Hematopoietic multipotent progenitor cell treated with erythropoietin and hydrocortisone succinate and interleukin-3 and kit ligand, for 17 days (in vitro differentiated cells): ENCODE measurements at regions not wholly inside any gene's neighbourhood (a gene's known extent, or its start where the extent isn't known, plus 50 kb on each side); places are given as distances from the start of the nearest gene placed in this dataset.

ENCODE experiments used
- DNase-seq: peaks from one replicate; pipeline ENCODE4 v3.0.0-alpha.2; 2015; ENCODE audit warnings: low spot score

DNA sequence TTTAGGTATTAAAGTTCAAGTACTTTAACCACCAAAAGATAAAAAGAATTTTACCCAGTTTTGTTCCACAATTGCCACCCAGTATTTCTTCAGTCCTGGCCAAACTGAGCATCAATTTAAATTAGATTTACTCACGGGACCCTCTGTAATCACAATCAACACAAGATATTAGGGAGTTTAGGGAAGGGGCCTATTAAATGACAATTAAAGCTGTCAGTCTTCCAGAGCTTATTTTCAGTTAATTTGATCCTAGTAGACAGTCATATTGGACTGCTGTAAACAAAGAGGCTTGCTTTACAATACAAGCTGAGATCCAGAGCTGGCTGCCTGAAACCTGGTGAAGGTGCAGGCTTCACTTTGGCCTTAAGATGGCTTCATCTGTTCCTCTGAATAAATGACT, 321.2 kb upstream of the NBEA start:
- DNase-seq: no peak

DNA sequence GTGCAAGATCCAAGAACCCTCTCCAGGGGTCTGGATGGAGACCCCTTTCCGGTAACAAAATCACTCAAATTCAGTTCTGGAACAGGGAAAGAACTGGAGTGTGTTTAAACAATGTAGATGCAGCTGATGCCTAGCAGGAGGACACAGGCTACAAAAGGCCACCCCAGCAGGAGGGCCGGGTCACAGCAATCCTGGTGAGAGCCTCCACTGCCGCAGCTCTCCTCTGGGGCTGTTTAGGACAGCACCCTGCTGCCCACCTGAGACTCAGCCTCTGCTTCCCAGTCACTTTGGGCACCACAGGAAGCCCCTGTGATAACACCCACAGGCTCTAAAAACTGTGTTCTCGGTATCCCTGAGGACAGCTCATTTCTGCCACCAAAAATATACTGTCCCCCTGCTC, 318.7 kb upstream of the NBEA start:
- no peak for DNase-seq

DNA sequence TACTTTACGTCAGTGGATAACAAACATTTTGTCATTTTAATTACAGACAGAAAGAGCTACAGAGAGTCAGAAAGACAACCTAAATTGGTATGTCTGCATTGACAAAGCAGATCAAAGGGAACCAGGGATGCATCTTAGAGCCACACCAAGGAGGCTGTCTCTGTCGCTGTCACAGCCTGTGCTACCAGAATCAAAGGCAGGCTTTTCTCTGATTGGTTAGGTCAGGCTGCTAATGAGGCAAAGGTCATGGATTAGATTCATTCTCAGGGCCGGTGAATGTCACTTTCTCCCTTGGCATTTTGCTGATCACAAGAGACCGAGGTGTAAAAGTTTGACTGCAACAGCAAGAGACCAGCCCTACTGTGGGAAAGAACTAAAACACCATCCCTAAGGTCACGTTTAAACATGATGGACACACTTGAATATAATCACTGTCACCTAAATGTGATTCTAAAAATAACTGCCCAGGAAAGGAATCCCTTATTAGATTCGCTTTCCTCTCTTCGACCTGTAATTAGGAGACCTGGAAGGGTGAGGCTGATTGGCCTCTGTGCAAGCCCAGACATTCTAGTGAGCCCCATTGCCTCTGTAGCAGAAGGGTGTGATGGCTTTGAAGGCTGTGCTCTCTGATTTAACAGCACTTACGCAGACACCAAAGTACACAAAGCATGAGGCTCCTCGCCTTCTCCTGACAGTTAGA, 314.4 kb upstream of the NBEA start:
- no peak for DNase-seq

DNA sequence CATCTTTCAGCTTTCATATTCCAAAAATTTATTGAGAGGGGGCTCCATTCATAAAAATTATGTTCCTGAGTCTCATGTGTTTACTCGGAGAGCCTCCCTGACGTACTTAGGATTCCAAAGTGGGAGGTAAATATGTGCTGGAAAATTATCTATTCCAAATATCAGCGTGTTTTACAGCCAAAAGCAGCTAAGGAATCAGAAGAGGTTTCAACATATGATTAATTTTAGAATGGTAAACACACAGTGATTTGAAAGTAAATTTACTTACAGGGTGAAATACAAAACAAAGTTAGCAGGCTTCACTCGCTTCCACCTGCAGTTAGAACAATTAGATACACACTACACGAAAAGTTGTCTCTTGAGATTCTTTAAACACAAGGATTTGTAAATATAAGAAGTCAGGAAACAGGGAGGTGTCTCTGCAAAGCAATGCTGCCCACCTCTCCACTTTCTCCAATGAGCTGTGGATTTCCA, 313.8 kb upstream of the NBEA start:
- DNase-seq: no peak

DNA sequence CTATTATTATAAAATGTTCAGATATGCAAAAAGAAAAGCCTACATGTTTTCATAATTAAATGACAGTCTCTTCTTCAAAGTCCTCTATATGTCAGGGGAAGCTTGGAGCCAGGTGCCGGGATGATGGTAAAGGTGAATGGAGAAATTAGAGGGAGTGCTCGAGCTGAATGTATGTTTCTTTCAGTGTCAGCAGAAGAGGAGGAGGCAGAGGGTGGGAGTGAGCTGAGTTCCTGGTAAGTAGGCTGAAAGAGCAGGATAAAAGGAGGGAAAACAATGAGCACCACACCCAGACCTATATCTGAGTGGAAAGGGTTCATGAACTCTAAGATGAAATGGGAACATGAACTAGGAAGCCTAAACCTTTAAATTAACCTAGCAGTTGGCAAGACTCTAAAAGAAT, 307.6 kb upstream of the NBEA start:
- no peak for DNase-seq

DNA sequence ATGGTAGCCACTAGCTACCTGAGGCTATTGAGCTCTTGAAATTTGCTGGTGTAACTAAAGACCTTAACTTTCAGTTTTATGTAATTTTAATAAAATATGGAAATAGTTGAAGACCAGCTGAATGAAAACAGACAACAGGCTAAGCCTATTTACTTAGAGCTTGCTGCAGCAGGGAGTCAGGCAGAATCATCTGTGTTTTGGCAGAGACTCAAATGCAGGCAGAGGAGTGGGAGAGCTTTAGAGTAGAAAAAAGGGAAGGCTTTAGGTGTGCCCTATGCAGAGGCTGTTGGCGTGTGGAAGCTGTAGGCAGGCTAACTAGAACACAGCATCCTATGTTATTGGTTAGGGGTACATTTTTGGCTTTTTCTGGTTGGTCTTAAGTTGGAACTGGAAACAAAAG, 304.9 kb upstream of the NBEA start:
- DNase-seq: no peak

DNA sequence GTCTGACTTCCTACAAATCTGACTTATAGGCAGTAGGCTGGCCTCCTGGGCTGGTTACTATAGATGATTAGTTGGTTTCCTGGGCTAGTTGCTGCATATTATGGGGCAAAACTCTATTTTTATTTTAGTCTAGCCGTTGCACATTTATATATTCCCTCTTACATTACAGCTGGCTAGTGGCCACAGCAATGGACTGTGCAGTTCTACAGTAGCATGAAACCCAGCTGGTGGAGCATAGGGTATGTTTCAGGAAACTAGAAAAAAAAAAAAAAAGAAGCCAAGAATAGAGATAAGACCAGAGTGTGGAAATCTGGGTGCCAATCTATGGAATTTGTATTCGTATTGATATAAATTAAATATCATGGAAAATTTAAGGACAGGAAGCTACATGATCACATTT, 304.4 kb upstream of the NBEA start:
- DNase-seq: no peak

DNA sequence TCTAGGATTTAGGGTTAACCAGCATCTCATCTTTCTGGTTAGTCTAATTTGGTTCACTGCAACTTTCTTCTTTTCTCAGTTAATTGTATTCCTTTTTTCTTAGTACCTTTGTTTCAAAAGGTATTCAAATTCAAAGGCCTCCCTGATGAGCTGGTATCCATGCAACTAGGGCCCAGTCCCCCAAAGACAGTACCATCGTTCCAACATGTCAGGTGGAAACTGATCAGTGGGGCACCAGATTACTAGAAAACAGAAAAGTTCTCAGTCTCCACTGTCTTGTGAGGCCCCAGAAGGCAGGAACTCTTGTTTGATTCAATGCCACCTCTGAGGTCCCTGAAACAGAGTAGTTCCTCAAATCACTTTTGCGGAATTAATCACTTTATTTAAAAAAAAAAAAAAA, 303.2 kb upstream of the NBEA start:
- DNase-seq: no peak

DNA sequence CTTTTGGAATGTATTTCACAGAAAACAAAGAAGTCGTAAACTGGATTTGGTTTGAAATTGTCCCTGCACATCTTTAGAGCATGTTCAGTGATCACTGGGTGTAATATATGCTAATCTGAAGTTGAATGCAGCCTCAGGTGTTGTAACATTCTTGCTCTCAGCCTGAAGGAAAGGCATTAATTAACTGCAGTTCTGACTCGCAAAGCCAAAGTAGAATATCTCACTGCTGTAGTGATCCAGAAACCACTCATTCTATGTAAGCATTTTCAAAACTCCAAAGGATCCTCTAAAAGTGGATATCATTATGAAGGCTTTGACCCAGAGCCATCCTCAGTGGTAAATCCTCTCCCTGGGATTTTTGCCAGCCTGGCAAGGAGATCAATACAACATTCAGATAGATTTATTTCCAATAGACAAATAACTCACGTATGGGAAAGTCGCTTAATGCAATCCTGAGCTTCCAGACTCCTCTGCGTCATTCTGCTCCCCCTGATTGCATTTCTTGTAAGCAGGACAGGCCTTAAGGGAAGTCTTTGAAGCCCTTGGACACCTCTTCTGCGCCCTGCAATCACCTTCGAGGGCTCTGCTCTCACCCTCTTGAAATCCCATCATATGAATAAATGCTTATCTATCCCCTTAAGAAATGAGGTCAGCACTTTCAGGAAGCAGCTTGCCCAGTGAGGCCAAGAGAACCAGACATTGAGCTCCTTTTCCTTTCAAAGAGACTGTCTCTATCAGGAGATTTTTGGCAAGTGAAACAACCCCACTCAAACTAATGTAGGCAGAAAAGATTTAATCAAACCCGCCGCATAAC, 301.7 kb upstream of the NBEA start:
- DNase-seq: no peak

DNA sequence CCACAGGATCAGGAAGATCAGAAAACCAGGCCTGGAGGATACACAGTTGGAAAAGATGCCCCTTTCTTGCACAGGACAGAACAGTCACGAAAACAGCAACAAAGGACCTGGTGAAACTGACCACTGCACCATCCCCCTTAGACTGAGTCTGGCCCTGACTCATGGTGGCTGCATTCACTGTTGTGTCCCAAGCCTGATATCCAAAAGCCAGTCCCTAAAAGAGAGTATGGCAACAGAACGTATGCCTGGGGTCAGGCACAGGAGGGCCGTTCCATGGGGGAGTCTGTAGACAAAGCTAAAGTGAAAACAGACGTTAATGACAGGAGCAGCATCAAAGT, 301.1 kb upstream of the NBEA start:
- DNase-seq: no peak

DNA sequence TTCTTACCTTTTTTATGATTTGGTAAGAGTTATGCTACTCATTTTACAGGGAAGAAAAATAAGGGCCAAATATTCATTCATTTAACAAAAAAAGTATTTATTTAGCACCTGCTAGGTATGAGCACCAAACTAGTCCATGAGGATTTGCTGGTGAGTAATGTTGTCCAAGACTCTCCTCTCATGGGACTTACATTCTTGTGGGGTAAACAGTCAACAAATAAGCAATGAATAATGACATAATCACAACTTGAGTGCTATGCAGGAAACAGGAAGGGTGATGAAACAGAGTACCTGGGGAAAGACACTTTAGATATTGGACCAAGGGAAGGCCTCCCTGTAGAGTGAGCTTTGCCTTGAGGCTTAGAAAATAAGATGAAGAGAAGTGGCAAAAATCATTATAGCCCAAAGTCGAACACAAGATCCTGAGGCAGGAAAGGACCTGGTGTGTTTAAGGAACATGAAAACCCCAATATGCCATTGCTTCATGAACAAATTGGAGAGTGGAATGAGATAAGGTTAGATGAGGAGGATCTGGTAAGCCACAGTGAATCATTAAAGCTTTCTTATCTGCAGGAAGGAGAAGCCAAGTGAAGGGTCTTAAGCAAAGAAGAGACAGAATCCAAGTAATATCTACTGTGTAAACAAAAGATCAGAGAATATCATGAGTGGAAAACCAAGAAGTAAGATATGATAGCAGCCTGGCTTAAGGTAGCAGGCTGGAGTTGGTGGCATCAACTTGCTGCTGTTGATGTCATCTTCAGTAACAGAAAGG, 294.5 kb upstream of the NBEA start:
- no peak for DNase-seq

DNA sequence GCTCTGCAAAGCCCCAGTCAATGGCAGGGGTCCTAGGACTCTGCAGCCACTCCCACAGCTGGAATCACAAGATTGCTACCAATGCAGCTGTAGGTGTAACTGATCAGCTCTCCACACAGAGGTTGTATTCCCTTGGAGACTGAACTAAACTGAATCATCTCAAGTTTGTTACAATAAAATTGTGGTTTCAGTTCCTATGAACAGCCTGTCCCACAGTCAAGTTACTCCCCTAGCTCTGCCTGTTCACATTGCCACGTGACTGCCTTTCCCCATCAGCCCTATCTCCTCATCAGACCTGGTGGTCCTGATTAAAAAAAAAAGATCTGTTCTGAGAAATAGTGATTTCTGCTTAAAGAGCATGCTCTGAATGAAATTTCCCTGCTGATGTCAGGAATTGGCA, 287.9 kb upstream of the NBEA start:
- DNase-seq: no peak

DNA sequence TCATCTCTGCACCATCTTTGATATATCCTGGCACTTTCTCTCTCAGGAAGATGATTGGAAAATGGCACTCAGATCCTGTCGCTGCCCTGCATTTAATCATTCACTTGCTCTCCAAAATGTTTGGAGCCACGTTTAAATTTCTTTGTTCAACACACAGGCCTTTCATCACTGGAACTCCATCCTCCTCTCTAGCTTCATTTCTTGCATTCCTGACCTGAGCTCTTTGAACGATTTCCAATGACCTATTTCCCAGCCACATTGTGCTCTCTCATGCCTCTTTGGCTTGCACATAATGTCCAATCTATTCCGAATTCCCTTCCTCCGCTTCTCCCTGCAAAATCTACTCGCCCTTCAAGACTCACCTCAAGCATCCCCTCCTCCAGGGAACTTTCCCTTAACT, 287.4 kb upstream of the NBEA start:
- no peak for DNase-seq

DNA sequence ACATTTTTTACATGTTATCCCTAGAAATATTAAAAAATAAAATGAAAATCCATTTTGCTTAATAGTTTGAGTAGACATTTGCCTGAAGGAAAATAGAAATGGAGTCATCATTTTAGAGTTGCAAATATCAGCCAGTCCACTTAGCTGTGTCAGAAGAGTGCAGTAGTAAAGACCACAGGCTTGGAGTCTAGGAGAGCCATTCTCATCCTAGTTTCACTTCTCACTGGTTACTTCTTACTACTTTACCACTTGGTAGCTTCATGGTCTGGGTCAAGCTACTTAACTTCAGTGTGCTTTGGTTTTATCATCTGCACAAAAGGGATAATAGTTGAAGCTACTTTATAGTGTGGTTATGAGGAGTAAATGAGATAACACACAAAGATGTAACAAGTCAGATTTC, 286.5 kb upstream of the NBEA start:
- DNase-seq: no peak

DNA sequence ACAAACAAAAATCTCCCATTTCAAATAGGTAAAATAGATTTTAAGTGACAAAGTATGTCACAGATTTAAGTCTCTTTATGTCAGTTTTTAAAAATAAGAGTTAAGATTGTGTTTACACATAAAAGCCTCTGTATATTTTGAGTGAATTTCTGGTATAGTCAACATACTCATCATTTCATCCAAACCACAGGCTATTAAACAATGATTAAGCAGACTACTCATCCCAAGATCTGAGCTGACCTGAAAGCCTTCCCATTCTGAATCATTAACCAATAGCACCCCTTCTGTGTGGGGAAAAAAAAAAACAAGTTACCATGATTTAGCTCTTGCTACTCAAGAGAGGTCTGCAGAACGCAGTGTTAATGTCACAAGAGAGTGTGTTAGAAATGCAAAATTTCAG, 284.4 kb upstream of the NBEA start:
- DNase-seq: no peak

DNA sequence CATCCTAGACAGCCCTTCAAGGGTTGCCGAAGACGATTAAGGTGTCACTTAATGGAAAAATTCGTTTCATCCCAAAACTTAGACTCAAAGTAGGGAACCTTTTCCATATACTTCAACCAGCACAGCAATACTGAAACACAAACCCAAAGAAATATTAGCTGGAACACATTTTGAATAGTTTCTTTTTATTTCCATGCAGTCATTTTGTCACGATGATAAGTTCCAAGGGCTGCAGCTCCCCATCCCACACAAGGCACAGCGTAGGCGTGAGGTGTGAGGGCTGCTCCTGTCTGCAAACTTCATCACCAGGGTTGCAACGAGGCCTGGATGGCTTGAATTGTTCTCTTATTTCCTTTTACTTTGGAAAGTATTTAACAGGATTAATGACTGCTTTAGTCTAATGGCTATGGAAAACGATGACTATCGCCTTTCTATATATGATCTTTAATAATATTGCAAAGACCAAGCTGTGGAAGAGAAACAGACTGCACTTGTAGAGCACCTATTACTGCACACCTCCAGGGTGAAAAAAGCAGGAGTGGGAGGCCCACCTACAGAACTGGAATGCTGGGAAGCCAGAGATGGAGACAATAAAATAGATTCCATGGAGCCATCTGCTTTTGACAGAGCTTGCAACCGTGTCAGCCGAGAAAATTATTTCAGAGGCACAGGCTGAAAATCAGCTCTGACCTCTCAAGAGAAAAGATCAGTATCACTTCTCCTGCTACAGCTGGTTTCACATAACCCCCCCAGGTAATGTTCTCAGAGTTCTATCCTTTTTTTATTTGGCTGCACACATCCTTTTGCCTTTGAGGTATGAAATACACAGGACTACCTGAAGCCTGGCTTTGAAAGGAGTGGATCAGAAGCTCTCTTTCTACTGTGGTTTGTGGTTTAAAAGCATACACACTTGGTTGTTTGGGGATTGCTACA, 274.5 kb upstream of the NBEA start:
- no peak for DNase-seq

DNA sequence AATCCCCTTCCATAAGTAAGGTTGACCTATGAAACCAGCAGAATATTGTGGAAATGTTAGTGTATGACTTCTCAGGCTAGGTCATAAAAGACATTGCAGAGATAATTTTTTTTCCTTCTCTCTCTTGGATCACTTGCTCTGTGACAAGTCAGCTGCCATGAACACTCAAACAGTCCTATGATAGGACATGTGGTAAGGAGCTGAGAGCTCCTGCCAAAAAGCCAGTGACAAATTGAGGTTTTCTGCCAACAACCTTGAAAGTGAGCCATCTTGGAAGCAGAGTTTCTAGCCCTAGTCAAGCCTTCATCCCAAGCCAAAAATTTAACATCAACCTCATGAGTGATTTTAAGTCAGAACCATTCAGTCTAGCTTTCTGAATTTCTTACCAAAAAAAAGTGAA, 270.9 kb upstream of the NBEA start:
- DNase-seq: no peak

DNA sequence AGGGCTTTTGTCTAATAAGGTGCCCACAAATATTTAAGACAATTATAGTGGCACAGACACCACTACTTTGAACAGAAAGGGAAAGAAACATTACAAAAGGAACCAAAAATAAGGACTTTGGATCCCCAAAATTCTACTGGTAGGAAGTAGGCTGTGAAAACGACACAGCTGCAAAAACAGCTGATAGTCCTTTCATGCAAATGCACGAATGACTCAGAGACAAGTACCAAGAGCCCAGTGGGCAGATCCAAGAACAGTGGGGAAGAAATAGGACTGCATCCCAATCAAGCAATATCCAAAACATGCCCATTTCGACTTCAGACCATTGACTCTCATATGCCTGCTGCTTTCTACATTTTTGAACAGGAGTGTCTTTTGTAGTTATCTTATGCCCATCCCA, 269.4 kb upstream of the NBEA start:
- DNase-seq: no peak

DNA sequence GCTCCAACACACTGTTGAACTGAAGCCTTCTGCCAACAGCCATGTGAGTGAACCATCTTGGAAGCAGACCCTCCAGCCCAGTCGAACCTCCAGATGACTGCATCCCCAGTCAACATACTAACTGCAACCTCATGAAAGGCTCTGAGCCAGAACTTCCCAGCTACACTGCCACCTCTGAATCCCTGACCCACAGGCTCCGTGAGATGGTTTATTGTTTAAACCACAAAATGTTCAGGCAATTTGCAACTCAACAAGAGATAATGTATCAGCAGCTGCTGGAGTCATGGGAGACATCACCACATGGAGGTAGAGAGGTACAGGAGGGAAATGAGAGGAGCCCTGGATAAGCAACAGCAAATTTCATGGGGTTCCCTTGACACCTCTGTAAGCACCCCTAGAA, 266.4 kb upstream of the NBEA start:
- no peak for DNase-seq

DNA sequence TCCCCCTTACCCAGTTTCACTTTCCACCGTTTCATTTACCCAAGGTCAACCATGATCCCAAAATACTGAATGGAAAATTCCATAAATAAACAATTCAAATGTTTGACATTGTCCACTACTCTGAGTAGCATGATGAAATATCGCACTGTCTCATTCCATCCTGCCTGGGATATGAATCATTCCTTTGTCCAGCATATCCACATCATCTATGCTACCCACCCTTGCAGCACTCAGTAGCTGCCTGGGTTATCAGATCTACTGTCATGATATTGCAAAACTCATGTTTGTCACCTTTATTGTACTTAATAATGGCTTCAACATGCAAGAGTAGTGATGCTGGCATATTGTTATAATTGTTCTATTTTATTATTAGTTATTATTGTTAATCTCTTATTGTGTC, 263.9 kb upstream of the NBEA start:
- DNase-seq: no peak

DNA sequence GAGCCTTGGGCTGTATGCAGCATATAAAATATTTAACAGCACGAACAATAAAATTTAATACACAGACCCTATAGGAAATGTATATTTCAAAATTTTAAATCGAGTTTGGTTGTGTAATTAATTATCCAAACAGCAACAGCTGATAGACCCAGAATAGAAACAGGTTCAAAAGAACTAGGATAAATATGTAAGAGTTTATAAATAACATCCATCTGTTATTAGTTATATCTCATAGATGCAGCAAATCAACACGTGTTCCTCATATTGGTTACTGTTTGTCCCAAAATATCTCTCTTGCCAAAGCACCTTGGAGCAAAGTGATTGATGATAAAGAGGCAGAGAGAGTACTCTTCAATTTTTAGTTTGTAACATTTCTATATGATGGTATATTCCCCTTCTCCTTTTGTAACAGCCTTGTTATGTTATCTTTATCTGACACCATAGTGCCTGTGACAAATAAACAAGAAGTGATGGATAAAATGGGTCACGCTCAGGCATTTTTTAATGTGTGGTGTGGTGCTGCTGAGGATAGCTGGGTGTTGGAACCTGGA, 260.6 kb upstream of the NBEA start:
- DNase-seq: no peak

DNA sequence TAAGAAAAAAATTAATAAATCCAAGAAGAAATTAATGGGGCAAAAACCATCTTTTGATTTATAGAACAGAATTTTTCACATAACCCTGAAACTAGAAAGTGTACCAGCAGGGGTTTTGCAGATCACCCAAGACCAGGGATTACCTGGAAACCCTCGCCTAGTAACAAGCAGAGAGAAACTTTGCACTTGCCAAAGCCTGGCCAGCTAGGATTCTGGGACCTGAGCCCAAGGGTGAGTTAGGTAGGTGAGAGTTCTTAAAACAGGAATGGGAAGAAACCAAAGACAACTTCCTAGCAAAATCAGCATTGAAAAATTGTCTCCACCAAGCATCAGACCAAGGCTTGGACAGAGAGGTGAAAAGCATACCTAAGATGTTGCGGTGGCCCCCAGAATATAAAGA, 247.0 kb upstream of the NBEA start:
- DNase-seq: no peak
